ENCODE measurements at regions not wholly inside any gene's neighbourhood (a gene's known extent, or its start where the extent isn't known, plus 50 kb on each side); places are given as distances from the start of the nearest gene placed in this dataset.
"Not testable (repeated sequence)": the region's sequence is repeated elsewhere in the genome, so short reads cannot be mapped to it uniquely, and the experiment has no call there.

GRCh38 chr6:80636689-80637088 lies 530.2 kb downstream of the BCKDHB start:
- DNase-seq (ENCODE audit: low spot score), result no peak

- DNase-seq (ENCODE audit: low spot score), result no peak
These were observed 526.9 kb downstream of the BCKDHB start for GRCh38 chr6:80633412-80633811.

DNA sequence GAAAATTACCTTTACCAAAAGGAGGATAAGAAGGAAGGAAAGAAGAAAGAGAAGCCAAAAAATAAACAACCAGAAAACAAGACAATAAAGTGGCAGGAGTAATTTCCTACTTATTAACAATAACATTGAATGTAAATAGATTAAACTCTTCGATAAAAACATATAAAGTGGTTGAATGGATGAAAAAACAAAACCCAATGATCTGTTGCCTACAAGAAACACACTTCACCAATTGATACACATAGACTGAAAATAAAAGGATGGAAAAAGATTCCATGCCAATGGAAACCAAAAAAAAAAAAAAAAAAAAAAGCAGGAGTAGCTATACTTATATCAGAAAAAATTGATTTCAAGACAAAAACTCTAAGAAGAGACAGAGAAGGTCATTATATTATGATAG lies 518.9 kb downstream of the BCKDHB start:
- no peak for DNase-seq (ENCODE audit: low spot score)

- no peak for DNase-seq (ENCODE audit: low spot score)
These were observed 516.8 kb downstream of the BCKDHB start for GRCh38 chr6:80623066-80623815.

DNA sequence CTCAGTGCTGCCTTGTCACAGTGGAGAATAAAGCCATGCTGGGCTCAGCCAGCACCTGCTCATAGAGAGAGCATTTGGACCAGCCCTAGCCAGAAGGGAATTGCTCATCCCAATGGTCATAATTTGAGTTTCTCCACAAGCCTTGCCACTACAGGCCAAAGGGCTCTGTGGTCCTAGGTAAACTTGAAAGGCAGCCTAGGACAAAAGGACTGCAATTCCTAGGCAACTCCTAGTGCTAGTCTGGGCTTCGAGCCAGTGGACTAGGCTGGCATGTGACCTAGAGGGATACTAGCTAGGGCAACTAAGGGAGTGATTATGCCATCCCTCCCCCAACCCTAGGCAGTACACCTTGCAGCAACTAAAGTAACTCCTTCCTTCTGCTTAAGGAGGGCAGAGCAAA lies 516.2 kb downstream of the BCKDHB start:
- DNase-seq (ENCODE audit: low spot score), result no peak

- DNase-seq (ENCODE audit: low spot score), result no peak
These were observed 512.5 kb downstream of the BCKDHB start for GRCh38 chr6:80618953-80619352.

DNA sequence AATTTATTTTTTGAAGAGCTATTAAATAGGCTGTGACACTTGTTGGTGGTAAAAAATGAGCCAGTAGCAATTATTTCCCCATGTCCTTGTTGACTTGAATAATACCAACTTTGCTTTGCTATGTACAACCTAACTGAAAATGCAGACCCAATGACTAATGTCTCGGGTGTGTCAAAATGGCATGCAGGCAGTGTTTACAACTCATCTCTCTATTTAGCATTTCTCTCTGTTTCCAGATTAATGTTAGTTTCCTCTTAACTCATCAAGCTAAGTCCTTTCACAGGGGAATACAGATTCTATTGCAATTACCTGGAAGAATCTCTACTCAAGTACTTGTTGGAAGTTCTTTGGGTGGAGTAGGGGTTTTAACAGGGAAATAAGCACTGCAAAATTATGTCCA lies 504.4 kb downstream of the BCKDHB start:
- peak; percentile 16 for DNase-seq (ENCODE audit: low spot score)

GRCh38 chr6:80608881-80609280 lies 502.4 kb downstream of the BCKDHB start:
- no peak for DNase-seq (ENCODE audit: low spot score)

- DNase-seq (ENCODE audit: low spot score), result no peak
These were observed 501.4 kb downstream of the BCKDHB start for GRCh38 chr6:80607811-80608391.

DNA sequence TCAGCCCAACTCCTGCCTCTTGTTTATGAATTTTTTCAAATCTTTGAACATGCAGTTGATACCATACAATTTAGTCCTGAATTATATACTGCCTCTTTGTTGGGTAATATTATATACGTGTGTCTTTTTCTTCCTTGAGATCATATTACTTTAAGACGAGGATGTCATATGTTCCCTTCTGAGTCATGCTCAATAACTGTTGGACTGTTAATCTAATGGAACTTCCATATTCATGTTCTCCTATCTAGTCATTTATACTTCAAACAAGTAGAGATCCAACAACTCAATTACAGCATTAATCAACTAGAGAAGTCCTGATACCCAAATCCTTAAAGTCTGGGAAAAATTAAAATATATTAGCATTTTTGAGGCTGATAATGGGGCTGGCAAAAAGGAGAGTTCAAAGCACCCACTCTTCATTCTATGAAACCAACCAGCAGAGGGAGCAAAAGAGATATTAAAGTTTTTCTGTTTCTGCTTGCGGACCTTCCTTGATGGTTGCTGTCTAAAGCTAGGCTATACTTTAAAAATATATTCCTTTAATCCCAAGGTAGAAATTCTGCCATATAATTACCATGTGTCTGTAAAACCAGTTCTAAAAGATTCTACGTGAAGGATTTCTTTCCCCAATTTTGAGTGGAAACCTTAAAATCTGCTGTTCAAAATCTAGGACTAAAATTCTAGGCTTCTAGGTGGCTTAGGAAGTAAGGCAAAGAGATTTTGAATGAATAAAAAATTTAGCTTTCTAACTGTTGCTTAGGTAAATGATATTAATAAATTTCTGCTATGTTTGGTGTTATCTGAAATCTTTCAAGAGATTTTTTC lies 498.9 kb downstream of the BCKDHB start:
- peak; percentile 36 for DNase-seq (ENCODE audit: low spot score)

GRCh38 chr6:80603679-80604078 lies 497.2 kb downstream of the BCKDHB start:
- DNase-seq (ENCODE audit: low spot score), result no peak

- no peak for DNase-seq (ENCODE audit: low spot score)
These were observed 488.0 kb downstream of the BCKDHB start for GRCh38 chr6:80594461-80594860.

DNA sequence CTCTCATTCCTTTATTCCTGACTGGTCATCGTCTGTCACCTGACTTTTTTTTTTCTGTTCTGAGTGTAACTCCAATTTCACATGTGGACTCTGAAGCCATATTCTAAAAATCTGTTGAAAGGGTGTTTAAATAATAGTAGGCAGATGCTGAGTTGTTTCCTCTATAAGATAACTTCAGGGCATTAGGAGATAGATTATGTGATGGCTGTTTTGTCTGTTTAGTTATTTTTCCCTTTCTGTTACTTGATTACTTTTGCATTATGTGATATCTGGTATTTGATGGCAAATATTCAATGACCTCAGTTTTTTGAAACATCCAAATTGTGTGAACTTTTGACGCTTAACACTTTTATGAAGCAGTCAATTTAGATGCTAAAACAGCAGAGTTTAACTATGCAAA lies 486.0 kb downstream of the BCKDHB start:
- DNase-seq (ENCODE audit: low spot score), result no peak

GRCh38 chr6:80586242-80586641 lies 479.8 kb downstream of the BCKDHB start:
- no peak for DNase-seq (ENCODE audit: low spot score)

DNA sequence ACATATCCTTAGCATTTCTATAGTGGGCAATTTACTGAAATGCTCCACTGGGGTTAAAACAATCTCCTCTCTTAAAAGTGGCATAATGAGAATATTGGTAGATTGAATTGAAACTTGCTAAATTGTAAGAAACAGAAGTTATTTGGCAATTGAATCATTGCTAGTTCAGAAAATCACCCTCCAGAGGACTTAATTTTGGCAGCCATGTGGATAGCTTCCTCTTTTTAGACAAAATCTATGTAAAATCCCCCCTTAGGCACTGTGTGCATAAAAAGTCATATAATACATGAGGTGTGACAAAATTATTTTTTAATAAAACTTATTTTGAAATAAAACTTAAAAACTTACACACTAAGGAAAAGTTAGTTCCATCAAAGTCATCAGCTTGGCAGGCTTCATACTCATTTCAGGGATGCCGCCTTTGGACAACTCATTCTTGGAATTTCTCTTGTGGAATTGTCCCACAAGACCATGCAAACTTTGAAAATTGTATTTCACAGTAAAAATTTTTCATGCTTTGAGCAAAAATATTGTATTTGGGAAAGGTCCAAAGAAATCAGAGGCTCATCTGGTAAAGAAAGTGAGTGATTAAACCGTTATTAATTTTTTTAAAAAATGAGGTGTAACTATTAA lies 473.0 kb downstream of the BCKDHB start:
- DNase-seq (ENCODE audit: low spot score), result no peak

GRCh38 chr6:80573320-80573719 lies 466.8 kb downstream of the BCKDHB start:
- DNase-seq (ENCODE audit: low spot score), result not testable (repeated sequence)

- DNase-seq (ENCODE audit: low spot score), result no peak
These were observed 459.9 kb downstream of the BCKDHB start for GRCh38 chr6:80566361-80566760.

GRCh38 chr6:80553071-80553740 lies 446.7 kb downstream of the BCKDHB start:
- no peak for DNase-seq (ENCODE audit: low spot score)

DNA sequence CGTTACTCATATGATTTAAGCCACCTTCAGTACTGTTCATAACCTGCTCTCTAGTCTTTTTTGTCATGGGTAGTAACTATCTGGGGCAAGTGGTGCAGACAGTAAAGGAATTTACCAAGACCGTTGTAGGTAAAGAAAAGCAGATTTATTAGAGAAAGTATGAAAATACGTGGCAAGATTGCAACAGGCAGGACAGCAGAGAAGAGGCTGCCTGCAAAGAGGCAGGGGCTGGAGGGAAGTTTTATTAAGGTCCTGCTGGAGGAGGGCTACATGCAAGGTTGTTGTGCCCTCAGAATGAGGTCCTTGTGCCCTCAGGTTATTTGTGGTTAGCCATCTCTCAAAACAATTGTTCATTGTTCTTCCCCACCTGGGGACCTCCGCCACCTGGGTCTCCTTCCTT lies 444.3 kb downstream of the BCKDHB start:
- no peak for DNase-seq (ENCODE audit: low spot score)

DNA sequence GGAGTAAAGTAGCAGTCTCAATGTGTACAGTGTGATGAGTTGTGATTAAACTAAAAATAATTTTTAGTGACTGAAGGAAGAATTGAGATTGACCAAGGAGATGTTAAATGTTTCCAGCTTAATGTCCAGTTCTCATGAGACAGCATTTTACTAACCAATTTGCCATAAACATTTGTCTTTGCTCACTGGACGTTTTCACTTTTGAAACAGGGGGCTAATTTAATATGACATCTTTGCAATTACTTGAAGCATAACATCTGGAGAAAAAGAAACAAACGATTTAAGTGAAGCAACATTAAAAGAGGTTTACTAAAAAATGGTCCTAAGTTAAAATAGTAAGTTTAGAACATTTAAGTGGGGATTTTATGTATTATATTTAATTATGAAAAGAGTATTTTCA lies 443.8 kb downstream of the BCKDHB start:
- DNase-seq (ENCODE audit: low spot score), result no peak

DNA sequence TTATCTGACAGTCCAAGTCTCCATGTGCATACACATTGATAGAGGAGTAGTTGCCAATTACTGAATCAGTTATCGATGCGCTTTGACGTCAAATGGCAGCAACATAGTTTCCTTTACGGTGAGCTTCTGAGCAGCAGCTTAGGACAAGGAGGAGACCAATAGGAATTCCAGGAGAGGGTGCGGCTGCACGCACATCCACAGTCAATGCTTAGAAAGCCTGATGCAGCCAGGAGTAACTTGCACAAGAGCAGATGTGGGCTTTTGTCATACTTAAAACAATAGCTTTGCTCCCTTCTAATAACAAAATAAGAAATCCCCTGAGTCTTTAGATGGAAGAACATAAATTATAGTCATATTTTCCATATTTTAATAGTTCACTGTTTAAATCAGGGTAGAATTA lies 442.1 kb downstream of the BCKDHB start:
- no peak for DNase-seq (ENCODE audit: low spot score)

DNA sequence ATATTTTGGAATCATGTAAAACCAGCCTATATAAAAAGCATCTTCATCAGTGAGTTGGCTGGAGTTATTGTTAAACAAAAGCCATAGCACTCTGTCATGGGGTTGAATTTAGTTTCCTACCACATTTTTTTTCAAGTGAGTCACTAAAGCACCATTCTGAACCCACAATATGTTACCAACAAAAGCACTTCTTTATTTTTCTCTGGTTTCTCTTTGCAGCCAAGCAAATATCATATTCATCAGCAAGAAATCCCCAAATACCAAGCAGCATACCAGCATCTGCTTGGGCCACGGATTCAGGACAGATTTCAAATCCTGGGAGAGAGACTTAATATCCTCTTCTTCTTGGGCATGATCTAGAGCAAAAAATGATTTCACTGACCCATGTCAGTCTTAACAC lies 441.4 kb downstream of the BCKDHB start:
- DNase-seq (ENCODE audit: low spot score), result no peak

Data from SW480 (cell line).